ES-I3 (cell line): ENCODE measurements at regions not wholly inside any gene's neighbourhood (a gene's known extent, or its start where the extent isn't known, plus 50 kb on each side); places are given as distances from the start of the nearest gene placed in this dataset.
"Not testable (repeated sequence)": the region's sequence is repeated elsewhere in the genome, so short reads cannot be mapped to it uniquely, and the experiment has no call there.

ENCODE experiments used
- H3K36me3 ChIP-seq: 2 replicates; pipeline ENCODE4 v1.6.1; 2013; ENCODE audit warnings: mild to moderate bottlenecking, low read length, control low read depth, moderate library complexity; ENCODE audit not compliant: insufficient read depth
- H3K4me1 ChIP-seq: 2 replicates; pipeline ENCODE4 v1.6.1; 2013; ENCODE audit warnings: mild to moderate bottlenecking, control low read depth, low read length; ENCODE audit not compliant: insufficient read depth
- H3K9ac ChIP-seq: 2 replicates; pipeline ENCODE4 v1.6.1; 2013; ENCODE audit warnings: low read depth, mild to moderate bottlenecking, low read length, moderate library complexity
- H3K9me3 ChIP-seq: 2 replicates; pipeline ENCODE4 v1.6.1; 2013; ENCODE audit warnings: mild to moderate bottlenecking, low read length, moderate library complexity; ENCODE audit not compliant: control insufficient read depth, insufficient read depth

GRCh38 chr19:13676967-13677366 lies 87.4 kb upstream of the MRI1 start:
- H3K9me3 ChIP-seq, H3K4me1 ChIP-seq, H3K36me3 ChIP-seq, H3K9ac ChIP-seq: not testable (repeated sequence)

- not testable (repeated sequence) for H3K9ac ChIP-seq, H3K4me1 ChIP-seq, H3K36me3 ChIP-seq, H3K9me3 ChIP-seq
Measured at GRCh38 chr19:13672480-13673175, 91.7 kb upstream of the MRI1 start.

GRCh38 chr19:13670846-13671245 lies 93.5 kb upstream of the MRI1 start:
- H3K4me1 ChIP-seq = no peaks in the 10 kb centered on the region
- H3K9me3 ChIP-seq = no peaks in the 10 kb centered on the region
- no peak overlapping the region for H3K9ac ChIP-seq
- no peaks in the 10 kb centered on the region for H3K36me3 ChIP-seq

GRCh38 chr19:13669780-13670355 lies 94.5 kb upstream of the MRI1 start:
- Histone ChIP-seq H3K9ac (no peak overlapping the region), H3K4me1 (no peaks in the 10 kb centered on the region), H3K9me3 (no peaks in the 10 kb centered on the region), H3K36me3 (no peaks in the 10 kb centered on the region)

GRCh38 chr19:13668964-13669363 lies 95.4 kb upstream of the MRI1 start:
- no peaks in the 10 kb centered on the region for H3K9me3 ChIP-seq
- H3K4me1 ChIP-seq = no peaks in the 10 kb centered on the region
- no peak overlapping the region for H3K9ac ChIP-seq
- H3K36me3 ChIP-seq = no peaks in the 10 kb centered on the region

GRCh38 chr19:13666165-13666564 lies 98.2 kb upstream of the MRI1 start:
- H3K36me3 ChIP-seq = no peaks in the 10 kb centered on the region
- H3K9ac ChIP-seq = no peak overlapping the region
- no peaks in the 10 kb centered on the region for H3K4me1 ChIP-seq
- H3K9me3 ChIP-seq = no peaks in the 10 kb centered on the region

- H3K9me3 ChIP-seq = no peaks in the 10 kb centered on the region
- H3K9ac ChIP-seq = no peak overlapping the region
- H3K4me1 ChIP-seq = no peaks in the 10 kb centered on the region
- H3K36me3 ChIP-seq = no peaks in the 10 kb centered on the region
Measured at GRCh38 chr19:13665125-13665905, 99.0 kb upstream of the MRI1 start.

- H3K9me3 ChIP-seq = peaks cover 4% of the 10 kb centered on the region; the same call in 1 of the 2 replicates
- H3K36me3 ChIP-seq = no peaks in the 10 kb centered on the region; the same call in 1 of the 2 replicates
- H3K9ac ChIP-seq = no peak overlapping the region
- no peaks in the 10 kb centered on the region; the same call in 1 of the 2 replicates for H3K4me1 ChIP-seq
Measured at GRCh38 chr19:13652810-13653590, 111.3 kb upstream of the MRI1 start.

- Histone ChIP-seq H3K4me1 (no peaks in the 10 kb centered on the region), H3K9me3 (peaks cover 8% of the 10 kb centered on the region), H3K36me3 (peaks cover 3% of the 10 kb centered on the region; the same call in 1 of the 2 replicates), H3K9ac (no peak overlapping the region)
Measured at GRCh38 chr19:13646758-13647157, 117.6 kb upstream of the MRI1 start.

- H3K4me1 ChIP-seq = no peaks in the 10 kb centered on the region
- H3K9me3 ChIP-seq = peaks cover 9% of the 10 kb centered on the region
- no peak overlapping the region for H3K9ac ChIP-seq
- peaks cover 3% of the 10 kb centered on the region; the same call in 1 of the 2 replicates for H3K36me3 ChIP-seq
Measured at GRCh38 chr19:13644645-13645044, 119.7 kb upstream of the MRI1 start.

- peaks cover 13% of the 10 kb centered on the region for H3K9me3 ChIP-seq
- H3K9ac ChIP-seq = no peak overlapping the region
- no peaks in the 10 kb centered on the region for H3K4me1 ChIP-seq
- peaks cover 3% of the 10 kb centered on the region; the same call in 1 of the 2 replicates for H3K36me3 ChIP-seq
Measured at GRCh38 chr19:13640611-13641010, 123.7 kb upstream of the MRI1 start.

- peaks cover 13% of the 10 kb centered on the region for H3K9me3 ChIP-seq
Measured at GRCh38 chr19:13639342-13639929, 124.9 kb upstream of the MRI1 start.

GRCh38 chr19:13637664-13638063 lies 126.7 kb upstream of the MRI1 start:
- H3K9me3 ChIP-seq = peaks cover 5% of the 10 kb centered on the region
- no peak overlapping the region for H3K9ac ChIP-seq
- no peaks in the 10 kb centered on the region for H3K36me3 ChIP-seq
- H3K4me1 ChIP-seq = peaks cover 9% of the 10 kb centered on the region

More at GRCh38 chr19:13639342-13639929, 124.9 kb upstream of the MRI1 start:
- H3K9ac ChIP-seq = no peak overlapping the region
- H3K4me1 ChIP-seq = no peaks in the 10 kb centered on the region
- peaks cover 1% of the 10 kb centered on the region; the same call in 1 of the 2 replicates for H3K36me3 ChIP-seq

- Histone ChIP-seq H3K9me3 (peaks cover 4% of the 10 kb centered on the region), H3K9ac (no peak overlapping the region), H3K4me1 (peaks cover 9% of the 10 kb centered on the region), H3K36me3 (no peaks in the 10 kb centered on the region)
Measured at GRCh38 chr19:13634658-13635057, 128.4 kb upstream of the CACNA1A start.
